Naive thymus-derived CD8-positive, alpha-beta T cell (primary cell): ENCODE measurements at regions not wholly inside any gene's neighbourhood (a gene's known extent, or its start where the extent isn't known, plus 50 kb on each side); places are given as distances from the start of the nearest gene placed in this dataset.
A peak's percentile ranks its signal among the peaks of the same experiment; 100 is the strongest.
"Not testable (repeated sequence)": the region's sequence is repeated elsewhere in the genome, so short reads cannot be mapped to it uniquely, and the experiment has no call there.

ENCODE experiments used
- ATAC-seq, 2 donors: fragments of 150-1000 bp; cut with Tn5 transposase in 1 of 2; sonication (Bioruptor Pico), chemical (Tn5 transposase) in 1 of 2; 1 replicate in 1 of 2; 2 replicates in 1 of 2; pipeline ENCODE4 v1.10.0; 2021; ENCODE audit warnings: mild to moderate bottlenecking in 2 of 2, moderate library complexity in 2 of 2
- POLR2A ChIA-PET: fragments of 350-600 bp; sonication (Branson Sonifier 250); formaldehyde crosslinking; loops from one replicate; lab custom pipeline; 2021; ENCODE audit warnings: antibody characterized with exemption; lab: Charles Lee
- DNase-seq, 10 donors: peaks; one replicate each; pipeline versions ENCODE4 v3.0.0 to v3.0.0-alpha.2; 2020 to 2022
- H3K27ac Mint-ChIP-seq, 10 donors: one replicate each; pipeline ENCODE4 v1.8.0; 2020 to 2022; ENCODE audit warnings: mild to moderate bottlenecking in 10 of 10, mixed read lengths in 10 of 10, moderate library complexity in 4 of 10, inconsistent platforms in 1 of 10
- H3K27me3 Mint-ChIP-seq, 5 donors: one replicate each; pipeline ENCODE4 v1.8.0; 2021 to 2022; ENCODE audit warnings: mixed read lengths in 5 of 5
- H3K36me3 Mint-ChIP-seq, 3 donors: one replicate each; pipeline ENCODE4 v1.8.0; 2020 to 2022; ENCODE audit warnings: mixed read lengths in 3 of 3, mild to moderate bottlenecking in 2 of 3, inconsistent platforms in 1 of 3
- H3K4me1 Mint-ChIP-seq, 4 donors: one replicate each; pipeline ENCODE4 v1.8.0; 2021 to 2022; ENCODE audit warnings: mixed read lengths in 4 of 4
- H3K4me3 Mint-ChIP-seq, 10 donors: one replicate each; pipeline ENCODE4 v1.8.0; 2020 to 2022; ENCODE audit warnings: mild to moderate bottlenecking in 10 of 10, mixed read lengths in 10 of 10, moderate library complexity in 6 of 10, inconsistent platforms in 1 of 10
- H3K9me3 Mint-ChIP-seq, 9 donors: one replicate each; pipeline ENCODE4 v1.8.0; 2020 to 2022; ENCODE audit warnings: mixed read lengths in 9 of 9, mild to moderate bottlenecking in 3 of 9, inconsistent platforms in 1 of 9, moderate library complexity in 1 of 9

- no peak overlapping the region for H3K27ac Mint-ChIP-seq
- ATAC-seq: no peak
- POLR2A ChIA-PET: no interaction called here
- no peaks in the 10 kb centered on the region for H3K9me3 Mint-ChIP-seq
- no peaks in the 10 kb centered on the region for H3K27me3 Mint-ChIP-seq
- DNase-seq: no peak
- no peak overlapping the region for H3K4me3 Mint-ChIP-seq
- no peaks in the 10 kb centered on the region for H3K4me1 Mint-ChIP-seq
- H3K36me3 Mint-ChIP-seq: no peaks in the 10 kb centered on the region
Measured at GRCh38 chr13:76663592-76664335, 222.4 kb downstream of the KCTD12 start.

GRCh38 chr13:76659074-76659473, 227.1 kb downstream of the KCTD12 start:
- peak overlapping the region in 1 of 10 donors; percentile 25 for H3K27ac Mint-ChIP-seq
- ATAC-seq, DNase-seq, POLR2A ChIA-PET, H3K4me3 Mint-ChIP-seq, H3K36me3 Mint-ChIP-seq, H3K4me1 Mint-ChIP-seq, H3K27me3 Mint-ChIP-seq, H3K9me3 Mint-ChIP-seq: not testable (repeated sequence)

- H3K27me3 Mint-ChIP-seq: peaks cover 3 to 18% (median 9%) of the 10 kb centered on the region in 5 donors
- H3K4me1 Mint-ChIP-seq: no peaks in the 10 kb centered on the region
- DNase-seq: no peak
- ATAC-seq: no peak
- H3K27ac Mint-ChIP-seq: no peak overlapping the region
- no peaks in the 10 kb centered on the region for H3K9me3 Mint-ChIP-seq
- POLR2A ChIA-PET: no interaction called here
- H3K4me3 Mint-ChIP-seq: no peak overlapping the region
- H3K36me3 Mint-ChIP-seq: no peaks in the 10 kb centered on the region
Measured at GRCh38 chr13:76656500-76656899, 229.7 kb downstream of the KCTD12 start.

GRCh38 chr13:76656056-76656455, 230.1 kb downstream of the KCTD12 start:
- POLR2A ChIA-PET: no interaction called here
- H3K27ac Mint-ChIP-seq: no peak overlapping the region
- no peaks in the 10 kb centered on the region for H3K36me3 Mint-ChIP-seq
- H3K4me1 Mint-ChIP-seq: no peaks in the 10 kb centered on the region
- H3K9me3 Mint-ChIP-seq: no peaks in the 10 kb centered on the region
- DNase-seq: no peak
- peaks cover 6 to 20% (median 9%) of the 10 kb centered on the region in 5 donors for H3K27me3 Mint-ChIP-seq
- ATAC-seq: no peak
- H3K4me3 Mint-ChIP-seq: no peak overlapping the region

GRCh38 chr13:76654263-76654662, 231.9 kb downstream of the KCTD12 start:
- Mint-ChIP-seq H3K27me3 (peaks cover 12 to 26% (median 18%) of the 10 kb centered on the region in 5 donors), H3K9me3 (no peaks in the 10 kb centered on the region), H3K4me3 (no peak overlapping the region), H3K36me3 (no peaks in the 10 kb centered on the region), H3K4me1 (no peaks in the 10 kb centered on the region), H3K27ac (no peak overlapping the region)
- no peak for ATAC-seq
- POLR2A ChIA-PET: no interaction called here
- no peak for DNase-seq

GRCh38 chr13:76651286-76651685, 234.9 kb downstream of the KCTD12 start:
- Mint-ChIP-seq H3K4me3 (no peak overlapping the region), H3K27ac (no peak overlapping the region), H3K9me3 (no peaks in the 10 kb centered on the region), H3K36me3 (no peaks in the 10 kb centered on the region), H3K4me1 (no peaks in the 10 kb centered on the region), H3K27me3 (peaks cover 18 to 35% (median 22%) of the 10 kb centered on the region in 5 donors)
- POLR2A ChIA-PET: no interaction called here
- ATAC-seq (no peak), DNase-seq (no peak)

GRCh38 chr13:76647550-76647949, 238.7 kb downstream of the KCTD12 start:
- no peak for DNase-seq

GRCh38 chr13:76646946-76647345, 239.3 kb downstream of the KCTD12 start:
- H3K27me3 Mint-ChIP-seq: peaks cover 18 to 34% (median 22%) of the 10 kb centered on the region in 5 donors
- H3K9me3 Mint-ChIP-seq: no peaks in the 10 kb centered on the region
- no peak overlapping the region for H3K27ac Mint-ChIP-seq
- POLR2A ChIA-PET: no interaction called here
- DNase-seq (no peak), ATAC-seq (no peak)
- H3K4me3 Mint-ChIP-seq: no peak overlapping the region
- no peaks in the 10 kb centered on the region for H3K36me3 Mint-ChIP-seq
- H3K4me1 Mint-ChIP-seq: no peaks in the 10 kb centered on the region

More at GRCh38 chr13:76647550-76647949, 238.7 kb downstream of the KCTD12 start:
- Mint-ChIP-seq H3K36me3 (no peaks in the 10 kb centered on the region), H3K9me3 (no peaks in the 10 kb centered on the region), H3K27ac (no peak overlapping the region), H3K4me3 (no peak overlapping the region), H3K4me1 (no peaks in the 10 kb centered on the region), H3K27me3 (peaks cover 18 to 36% (median 22%) of the 10 kb centered on the region in 5 donors)
- POLR2A ChIA-PET: no interaction called here
- no peak for ATAC-seq

GRCh38 chr13:76645632-76646031, 240.6 kb downstream of the KCTD12 start:
- Mint-ChIP-seq H3K27ac (no peak overlapping the region), H3K36me3 (no peaks in the 10 kb centered on the region), H3K27me3 (peaks cover 14 to 26% (median 17%) of the 10 kb centered on the region in 5 donors), H3K4me3 (no peak overlapping the region), H3K9me3 (no peaks in the 10 kb centered on the region), H3K4me1 (no peaks in the 10 kb centered on the region)
- ATAC-seq (no peak), DNase-seq (no peak)
- POLR2A ChIA-PET: no interaction called here

GRCh38 chr13:76644906-76645305, 241.3 kb downstream of the KCTD12 start:
- Mint-ChIP-seq H3K4me1 (no peaks in the 10 kb centered on the region), H3K27me3 (peaks cover 12 to 24% (median 16%) of the 10 kb centered on the region in 5 donors), H3K27ac (no peak overlapping the region), H3K36me3 (no peaks in the 10 kb centered on the region), H3K4me3 (no peak overlapping the region), H3K9me3 (no peaks in the 10 kb centered on the region)
- POLR2A ChIA-PET: no interaction called here
- DNase-seq: no peak
- no peak for ATAC-seq

GRCh38 chr13:76643596-76643995, 242.6 kb downstream of the KCTD12 start:
- Mint-ChIP-seq H3K4me1 (no peaks in the 10 kb centered on the region), H3K4me3 (no peak overlapping the region), H3K9me3 (no peaks in the 10 kb centered on the region), H3K27ac (no peak overlapping the region), H3K27me3 (peaks cover 12 to 30% (median 17%) of the 10 kb centered on the region in 5 donors), H3K36me3 (no peaks in the 10 kb centered on the region)
- ATAC-seq (no peak), DNase-seq (no peak)
- POLR2A ChIA-PET: no interaction called here

GRCh38 chr13:76641056-76641455, 245.1 kb downstream of the KCTD12 start:
- no peaks in the 10 kb centered on the region for H3K9me3 Mint-ChIP-seq
- POLR2A ChIA-PET: no interaction called here
- peaks cover 6 to 21% (median 10%) of the 10 kb centered on the region in 5 donors for H3K27me3 Mint-ChIP-seq
- H3K36me3 Mint-ChIP-seq: no peaks in the 10 kb centered on the region
- H3K4me1 Mint-ChIP-seq: no peaks in the 10 kb centered on the region
- DNase-seq (no peak), ATAC-seq (no peak)
- H3K4me3 Mint-ChIP-seq: no peak overlapping the region
- H3K27ac Mint-ChIP-seq: no peak overlapping the region

GRCh38 chr13:76638882-76639281, 247.3 kb downstream of the KCTD12 start:
- no peak overlapping the region for H3K27ac Mint-ChIP-seq
- no peaks in the 10 kb centered on the region for H3K9me3 Mint-ChIP-seq
- H3K36me3 Mint-ChIP-seq: no peaks in the 10 kb centered on the region
- POLR2A ChIA-PET: no interaction called here
- ATAC-seq (no peak), DNase-seq (no peak)
- H3K4me1 Mint-ChIP-seq: no peaks in the 10 kb centered on the region
- peaks cover 4 to 16% (median 9%) of the 10 kb centered on the region in 5 donors for H3K27me3 Mint-ChIP-seq
- no peak overlapping the region for H3K4me3 Mint-ChIP-seq

GRCh38 chr13:76638181-76638580, 248.0 kb downstream of the KCTD12 start:
- POLR2A ChIA-PET: no interaction called here
- Mint-ChIP-seq H3K9me3 (no peaks in the 10 kb centered on the region), H3K27me3 (peaks cover 2 to 16% (median 9%) of the 10 kb centered on the region in 5 donors), H3K36me3 (no peaks in the 10 kb centered on the region), H3K4me3 (no peak overlapping the region), H3K4me1 (no peaks in the 10 kb centered on the region), H3K27ac (no peak overlapping the region)
- ATAC-seq (no peak), DNase-seq (no peak)
